ENCODE measurements at regions not wholly inside any gene's neighbourhood (a gene's known extent, or its start where the extent isn't known, plus 50 kb on each side); places are given as distances from the start of the nearest gene placed in this dataset.
"Not testable (repeated sequence)": the region's sequence is repeated elsewhere in the genome, so short reads cannot be mapped to it uniquely, and the experiment has no call there.

DNA sequence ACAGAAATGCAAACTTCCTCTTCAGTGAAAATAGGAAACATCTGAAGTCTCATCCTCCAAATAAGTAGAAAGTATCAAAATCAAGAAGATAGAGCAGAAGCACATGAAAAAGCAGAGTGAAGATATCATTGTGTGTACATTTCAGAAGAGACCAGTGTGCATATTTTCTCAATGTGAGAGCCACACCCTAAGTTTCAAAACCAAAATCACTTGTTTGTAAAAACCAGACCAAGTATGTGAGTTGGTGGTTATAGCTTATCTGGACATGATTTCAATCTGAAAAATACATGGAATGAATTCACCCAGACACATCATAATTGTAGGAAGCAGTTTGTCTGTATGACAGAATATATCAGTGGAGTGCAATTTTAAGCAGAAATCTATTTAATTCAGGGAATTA lies 536.0 kb downstream of the JRKL start:
- intact Hi-C loops (cut with DNase I), result no loop called here
- ATAC-seq, result no peak
- DNase-seq (ENCODE audit: missing footprints), result no peak

DNA sequence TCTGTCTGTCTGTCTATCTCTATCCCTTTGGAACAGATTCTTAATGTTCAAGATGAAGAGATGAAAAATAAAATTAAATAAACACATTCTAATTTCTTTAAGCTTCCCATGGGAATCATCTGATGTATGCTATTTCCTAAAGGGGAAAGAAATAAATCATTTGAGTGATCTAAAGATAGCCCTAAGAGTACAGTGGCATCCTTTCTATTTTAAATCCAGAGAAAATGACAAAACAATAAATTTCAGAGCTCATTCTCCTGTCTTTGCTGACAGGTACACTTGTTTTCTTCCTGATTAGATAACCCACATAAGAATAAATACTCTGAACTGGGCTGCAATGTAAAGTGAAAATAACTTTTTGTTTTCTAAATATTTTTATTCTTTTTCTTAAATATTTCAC lies 550.4 kb downstream of the JRKL start:
- DNase-seq (ENCODE audit: missing footprints) (no peak), ATAC-seq (no peak)
- intact Hi-C loops (cut with DNase I), result no loop called here

DNA sequence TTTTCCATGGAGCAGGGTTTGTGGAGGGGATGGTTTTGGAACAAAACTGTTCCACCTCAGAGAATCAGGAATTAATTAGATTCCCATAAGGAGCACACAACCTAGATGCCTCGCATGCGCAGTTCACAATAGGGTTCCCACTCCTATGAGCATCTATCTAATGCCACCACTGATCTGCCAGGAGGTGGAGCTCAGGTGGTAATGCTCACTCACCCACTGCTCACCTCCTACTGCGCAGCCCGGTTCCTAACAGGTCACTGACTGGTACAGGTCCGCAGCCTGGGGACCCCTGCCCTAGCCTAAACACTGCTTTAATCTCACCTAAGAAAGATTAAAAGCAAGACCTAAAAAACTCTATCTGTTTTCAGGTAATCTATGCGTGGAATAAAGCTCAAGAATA lies 553.0 kb downstream of the JRKL start:
- no peak for DNase-seq (ENCODE audit: missing footprints)
- intact Hi-C loops (cut with DNase I), result no loop called here

DNA sequence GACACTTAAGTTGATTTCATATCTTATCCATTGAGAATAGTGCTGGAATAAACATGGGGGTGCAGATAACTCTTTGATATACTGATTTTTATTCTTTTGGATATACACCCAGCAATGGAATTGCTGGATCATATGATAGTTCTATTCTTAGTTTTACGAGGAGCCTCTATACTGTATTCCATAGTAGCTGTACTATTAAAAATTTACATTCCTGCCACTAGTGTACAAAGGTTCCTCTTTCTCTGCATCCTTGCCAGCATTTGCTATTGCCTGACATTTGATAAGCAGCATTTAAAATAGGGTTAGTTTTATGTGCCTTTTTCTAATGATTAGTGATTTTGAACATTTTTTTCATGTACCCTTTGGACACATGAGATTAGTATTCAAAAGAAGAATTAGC lies 554.2 kb downstream of the JRKL start:
- intact Hi-C loops (cut with DNase I), result no loop called here
- ATAC-seq (no peak), DNase-seq (ENCODE audit: missing footprints) (no peak)

More for the DNA sequence above, 553.0 kb downstream of the JRKL start:
- ATAC-seq, result no peak

DNA sequence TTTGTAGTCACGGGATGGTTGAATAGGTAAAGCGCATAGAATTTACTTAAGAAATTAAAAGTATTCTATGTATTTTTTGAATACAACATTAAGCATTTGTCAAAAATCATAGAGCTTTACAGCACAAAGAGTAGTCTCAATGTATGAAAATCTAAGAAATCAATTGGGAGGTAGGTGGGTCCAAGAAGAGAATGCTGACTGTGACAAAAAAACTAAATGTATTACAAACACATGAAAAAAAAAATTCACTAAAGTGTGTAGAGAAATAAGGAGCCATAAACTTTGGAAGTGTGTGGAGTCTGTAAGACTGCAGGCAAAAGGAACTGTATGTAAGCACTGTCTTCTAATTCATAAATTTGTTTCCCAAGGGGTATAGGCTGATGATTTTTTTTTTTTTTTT lies 558.3 kb downstream of the JRKL start:
- intact Hi-C loops (cut with DNase I), result no loop called here
- no peak for DNase-seq (ENCODE audit: missing footprints)
- ATAC-seq, result no peak

DNA sequence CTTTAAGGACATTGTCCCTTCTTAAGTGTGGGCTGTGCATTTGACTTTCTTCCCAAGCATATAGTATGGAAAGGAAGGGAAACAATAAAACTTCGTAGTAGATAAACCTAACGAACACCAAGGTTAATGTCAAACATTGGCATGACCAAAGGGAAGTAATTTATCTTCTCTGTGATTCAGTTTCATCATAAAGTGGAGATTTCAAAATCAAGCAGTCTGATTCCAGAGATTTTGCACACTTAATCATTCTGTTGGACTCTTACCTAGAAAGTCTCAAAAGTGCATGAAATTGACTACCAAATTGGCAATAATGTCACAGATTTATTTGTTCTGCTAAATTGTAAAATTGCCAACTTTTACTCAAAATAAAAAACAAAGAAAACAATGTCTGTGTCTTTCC lies 559.7 kb downstream of the JRKL start:
- intact Hi-C loops (cut with DNase I), result no loop called here
- no peak for ATAC-seq

DNA sequence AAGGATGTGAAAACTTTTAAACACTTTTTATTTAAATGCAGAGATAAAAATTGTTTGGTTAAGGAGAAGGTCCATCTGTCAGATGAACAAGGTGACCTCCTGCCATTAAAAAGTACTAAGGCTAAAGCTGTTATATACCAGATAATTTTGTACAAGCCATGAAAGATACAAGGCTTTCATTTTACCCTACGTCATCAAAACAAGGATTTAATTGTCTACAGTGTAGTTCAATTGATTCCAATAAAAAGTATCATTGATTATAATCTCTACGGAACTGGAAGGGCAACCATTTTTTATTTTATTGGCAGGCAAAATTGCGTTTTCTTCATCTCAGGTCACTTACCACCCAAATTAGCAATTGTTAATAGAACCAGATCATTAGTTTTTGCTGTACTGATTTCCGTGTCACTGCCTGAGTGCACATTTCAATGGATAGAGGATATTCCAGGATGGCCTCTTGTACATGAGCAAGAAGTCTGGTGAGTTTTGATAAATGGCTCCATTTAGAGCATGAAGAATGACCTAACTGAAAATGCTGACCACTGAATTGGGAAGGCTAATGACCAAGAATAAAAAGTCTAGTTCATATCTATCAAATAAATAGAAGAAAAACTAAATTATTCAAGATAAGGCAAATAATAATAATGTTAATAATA lies 564.9 kb downstream of the JRKL start:
- ATAC-seq (no peak), DNase-seq (ENCODE audit: missing footprints) (no peak)
- intact Hi-C loops (cut with DNase I), result no loop called here

More for the DNA sequence above, 559.7 kb downstream of the JRKL start:
- no peak for DNase-seq (ENCODE audit: missing footprints)

DNA sequence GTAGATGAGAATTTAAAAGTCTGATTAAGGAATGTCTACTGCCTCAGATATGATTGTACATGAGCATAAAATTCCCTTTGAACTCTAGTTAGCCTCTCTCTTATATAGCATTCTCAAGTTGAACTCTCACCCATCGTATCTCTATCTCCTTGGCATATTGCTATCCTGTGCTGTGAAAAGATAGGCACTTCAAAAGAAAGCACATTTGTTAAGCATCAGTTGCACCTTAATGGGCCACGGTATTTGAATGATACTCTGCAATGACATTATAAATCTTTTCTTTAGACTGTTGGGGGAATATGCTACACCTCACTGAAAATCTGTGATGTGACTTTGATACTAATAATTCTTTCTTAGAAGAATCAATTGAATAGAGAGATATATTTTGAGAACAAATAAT lies 570.7 kb downstream of the JRKL start:
- intact Hi-C loops (cut with DNase I), result no loop called here
- no peak for ATAC-seq
- no peak for DNase-seq (ENCODE audit: missing footprints)

DNA sequence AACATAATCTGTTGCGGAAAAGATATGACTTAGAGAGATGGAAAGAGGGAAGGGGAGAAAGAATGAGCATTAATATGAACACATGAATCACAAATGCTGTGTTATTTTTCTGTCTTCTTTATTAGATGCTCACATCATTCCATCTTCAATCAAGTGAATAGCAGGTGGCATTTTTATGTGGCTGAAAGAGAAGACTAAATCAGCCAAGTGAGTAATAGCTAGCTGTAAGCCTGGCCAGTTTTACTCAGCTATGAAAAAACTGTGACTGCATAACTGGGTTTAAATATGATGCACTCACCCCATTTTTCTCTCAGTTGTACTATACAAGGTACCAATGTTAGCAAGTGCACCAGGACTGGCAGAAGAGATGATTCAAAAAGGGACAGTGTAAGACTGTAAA lies 571.1 kb downstream of the JRKL start:
- intact Hi-C loops (cut with DNase I), result no loop called here
- no peak for ATAC-seq
- no peak for DNase-seq (ENCODE audit: missing footprints)

DNA sequence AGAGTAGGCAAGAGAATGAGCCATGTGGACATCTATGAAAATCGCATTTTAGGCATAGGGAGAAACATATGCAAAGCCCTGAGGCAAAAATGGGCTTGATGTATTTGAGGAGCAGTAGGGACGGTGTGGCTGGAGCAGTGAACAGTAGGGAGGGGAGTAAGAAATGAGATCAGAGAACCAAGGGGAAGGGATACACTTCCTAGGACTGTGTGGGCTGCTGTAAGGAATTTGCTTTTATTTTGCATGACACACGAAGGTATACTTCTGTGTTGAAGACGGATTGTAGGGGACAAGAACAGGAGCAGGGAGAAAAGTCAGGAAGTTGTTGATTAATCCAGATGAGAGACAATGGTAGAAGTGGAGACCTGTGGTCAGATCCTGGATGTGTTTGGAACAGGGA lies 572.1 kb downstream of the JRKL start:
- DNase-seq (ENCODE audit: missing footprints) (no peak), ATAC-seq (no peak)
- intact Hi-C loops (cut with DNase I), result no loop called here

DNA sequence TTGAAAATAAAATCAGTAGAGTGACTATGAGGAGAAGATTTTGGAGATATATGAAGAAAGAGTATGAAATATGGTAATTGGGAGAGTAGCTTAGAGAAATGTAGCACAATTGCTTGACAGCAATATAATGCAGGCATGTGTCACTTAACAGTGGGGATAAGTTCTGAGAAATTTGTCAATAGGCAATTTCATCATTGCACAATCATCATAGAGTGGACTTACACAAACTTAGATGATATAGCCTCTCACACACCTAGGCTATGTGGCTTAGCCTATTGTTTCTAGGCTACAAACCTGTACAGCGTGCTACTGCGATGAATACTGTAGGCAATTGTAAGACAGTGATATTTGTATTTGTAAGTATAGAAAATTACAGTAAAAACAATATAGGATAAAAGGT lies 573.6 kb downstream of the JRKL start:
- DNase-seq (ENCODE audit: missing footprints), result no peak
- intact Hi-C loops (cut with DNase I), result no loop called here
- ATAC-seq, result no peak

DNA sequence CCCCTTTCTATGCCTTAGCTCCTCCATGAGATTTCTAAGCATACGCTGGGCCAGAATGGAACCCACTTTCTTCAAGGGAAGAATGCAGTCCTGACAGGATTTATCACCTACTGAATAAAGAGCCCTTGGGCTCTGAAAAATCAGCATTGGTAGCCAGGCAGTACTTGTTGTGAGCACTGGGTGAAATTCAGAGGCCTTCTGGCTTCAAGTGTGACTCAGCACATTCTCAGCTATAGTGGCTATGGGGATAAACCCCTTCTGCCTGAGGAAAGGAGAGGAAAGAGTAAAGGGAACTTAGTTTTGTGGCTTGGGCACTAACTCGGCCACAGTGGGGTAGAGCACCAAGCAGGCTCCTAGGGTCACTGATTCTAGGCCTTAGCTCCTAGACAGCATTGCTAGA lies 574.8 kb downstream of the JRKL start:
- ATAC-seq (no peak), DNase-seq (ENCODE audit: missing footprints) (no peak)
- intact Hi-C loops (cut with DNase I), result no loop called here

DNA sequence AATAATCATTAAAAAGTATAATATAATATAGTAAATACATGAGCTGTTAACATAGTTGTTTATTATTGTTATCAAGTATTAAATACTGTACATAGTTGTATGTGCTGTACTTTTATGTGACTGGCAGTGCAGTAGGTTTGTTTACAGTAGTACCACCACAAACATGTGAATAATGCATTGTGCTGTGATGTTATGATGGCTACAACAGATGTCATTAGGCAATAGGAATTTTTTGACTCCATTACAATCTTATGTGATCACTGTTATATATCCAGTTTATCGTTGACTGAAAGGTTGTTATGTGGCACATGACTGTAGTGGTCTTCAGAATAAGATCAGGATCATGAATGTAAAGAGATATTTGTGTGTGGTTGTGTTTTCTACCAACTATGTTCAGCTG lies 577.8 kb downstream of the JRKL start:
- intact Hi-C loops (cut with DNase I), result no loop called here
- no peak for DNase-seq (ENCODE audit: missing footprints)
- no peak for ATAC-seq

DNA sequence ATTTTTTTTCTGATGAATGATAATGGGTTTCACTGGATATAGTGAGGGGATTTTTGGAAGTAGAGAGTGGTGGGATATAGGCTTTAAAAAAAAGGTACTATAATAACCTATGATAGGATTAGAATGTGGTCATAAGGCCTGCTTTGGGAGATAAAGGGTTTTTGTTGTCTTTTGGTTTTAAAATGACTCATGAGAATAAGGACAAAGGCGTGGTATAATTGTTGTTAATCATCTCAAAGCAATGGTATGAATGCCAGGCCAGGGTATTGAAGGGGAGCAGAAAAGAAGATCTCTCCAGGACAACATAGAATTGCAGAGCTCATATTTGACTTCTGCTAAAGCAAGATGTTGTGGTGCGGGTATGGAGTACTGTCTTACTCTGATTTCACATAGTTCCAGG lies 579.4 kb downstream of the JRKL start:
- DNase-seq (ENCODE audit: missing footprints) (no peak), ATAC-seq (no peak)
- intact Hi-C loops (cut with DNase I), result no loop called here

DNA sequence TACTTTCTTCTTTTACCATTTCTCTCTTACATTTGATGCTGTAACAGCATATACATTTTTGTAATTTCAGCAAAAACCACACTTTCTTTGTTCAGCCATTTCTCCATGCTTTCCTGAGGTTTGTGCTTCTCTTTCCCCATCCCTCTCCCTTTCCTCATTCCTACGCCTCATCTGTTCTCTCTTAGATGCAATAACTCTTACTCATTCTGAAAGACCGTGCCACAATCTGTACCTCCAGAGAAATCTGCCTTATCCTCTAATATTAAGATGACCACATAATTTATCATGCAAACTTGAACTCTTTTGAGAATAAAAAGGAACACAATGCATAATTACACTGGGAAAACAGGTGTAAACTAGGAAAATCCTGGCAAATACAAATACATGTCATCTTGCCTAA lies 588.9 kb downstream of the JRKL start:
- DNase-seq (ENCODE audit: missing footprints), result no peak
- intact Hi-C loops (cut with DNase I), result no loop called here
- ATAC-seq, result no peak

DNA sequence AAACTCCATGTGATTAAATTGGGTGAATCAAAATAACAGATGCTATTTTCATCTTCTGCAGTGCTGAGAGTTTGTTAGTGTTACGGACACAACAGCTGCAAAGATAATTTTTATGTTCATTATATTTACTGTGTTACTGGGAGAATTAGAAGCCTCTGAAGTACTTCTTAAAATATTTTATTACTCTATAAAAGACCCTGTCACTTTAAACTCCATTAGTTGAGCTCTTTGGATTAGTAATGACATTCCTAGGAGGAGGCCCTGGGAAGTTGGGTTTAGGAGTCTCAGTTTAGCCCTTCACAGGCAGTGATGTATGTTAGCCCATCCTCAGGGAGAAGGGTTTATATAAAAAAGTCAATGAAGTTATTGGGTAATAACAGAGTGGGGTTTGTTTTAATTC lies 596.7 kb downstream of the JRKL start:
- ATAC-seq (no peak), DNase-seq (ENCODE audit: missing footprints) (no peak)
- intact Hi-C loops (cut with DNase I), result no loop called here

DNA sequence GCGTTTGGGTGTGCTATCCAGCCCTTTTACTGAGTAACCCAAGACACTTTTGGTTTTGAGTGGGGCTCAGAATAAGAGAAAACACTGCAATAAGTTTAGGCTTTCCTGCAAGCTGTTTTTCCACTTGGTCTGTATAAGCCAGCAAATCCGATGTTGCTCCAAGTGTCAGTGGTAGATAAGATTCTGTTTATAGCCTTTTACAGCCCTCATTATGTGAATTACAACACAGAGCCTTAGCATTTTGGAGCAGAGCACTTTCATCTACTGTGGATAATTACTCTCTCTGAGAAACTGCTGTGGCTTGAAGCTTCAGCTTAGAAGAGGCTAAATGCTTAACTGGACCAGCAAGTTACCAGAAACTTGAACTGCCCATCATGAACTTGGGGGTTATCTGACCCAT lies 601.1 kb downstream of the JRKL start:
- ATAC-seq (no peak), DNase-seq (ENCODE audit: missing footprints) (no peak)
- intact Hi-C loops (cut with DNase I), result no loop called here

DNA sequence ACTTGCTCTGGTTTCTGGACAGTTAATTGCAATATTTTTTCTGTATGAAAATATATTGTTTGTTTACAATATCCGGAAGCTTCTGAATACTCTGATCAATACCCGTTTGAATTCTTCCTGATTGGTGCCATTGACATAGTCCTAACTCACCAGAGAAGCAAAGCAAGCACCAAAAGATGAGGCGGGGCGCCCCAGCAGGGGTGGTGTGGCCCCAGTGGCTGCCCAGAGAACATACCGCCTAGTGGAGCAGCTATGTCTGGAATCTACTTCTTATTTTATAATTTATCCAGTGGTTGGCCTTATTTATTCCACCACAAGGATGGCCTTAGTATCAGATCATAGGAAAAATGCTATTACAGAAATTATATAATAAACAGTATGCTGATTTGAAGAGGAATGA lies 610.7 kb downstream of the JRKL start:
- intact Hi-C loops (cut with DNase I), result no loop called here
- ATAC-seq (no peak), DNase-seq (ENCODE audit: missing footprints) (no peak)

DNA sequence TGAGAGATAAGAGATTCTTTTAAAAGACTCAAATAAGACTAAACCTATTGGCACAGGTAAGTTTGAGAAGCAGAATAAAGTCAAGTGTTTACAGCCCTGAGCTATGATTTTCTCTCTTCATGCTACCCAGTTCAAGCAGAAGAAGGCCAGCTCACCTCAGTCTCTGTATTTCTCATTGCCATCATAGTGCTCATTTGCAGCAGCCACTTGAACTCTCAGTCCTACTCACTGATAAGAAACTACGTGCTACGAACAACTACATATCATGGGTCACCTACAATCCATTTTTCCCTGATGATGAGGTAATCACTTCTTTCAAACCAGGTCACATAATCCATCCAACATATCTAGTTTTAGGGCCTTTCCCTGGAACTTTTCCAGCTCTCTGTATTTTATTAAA lies 617.5 kb downstream of the JRKL start:
- intact Hi-C loops (cut with DNase I), result no loop called here
- no peak for ATAC-seq

DNA sequence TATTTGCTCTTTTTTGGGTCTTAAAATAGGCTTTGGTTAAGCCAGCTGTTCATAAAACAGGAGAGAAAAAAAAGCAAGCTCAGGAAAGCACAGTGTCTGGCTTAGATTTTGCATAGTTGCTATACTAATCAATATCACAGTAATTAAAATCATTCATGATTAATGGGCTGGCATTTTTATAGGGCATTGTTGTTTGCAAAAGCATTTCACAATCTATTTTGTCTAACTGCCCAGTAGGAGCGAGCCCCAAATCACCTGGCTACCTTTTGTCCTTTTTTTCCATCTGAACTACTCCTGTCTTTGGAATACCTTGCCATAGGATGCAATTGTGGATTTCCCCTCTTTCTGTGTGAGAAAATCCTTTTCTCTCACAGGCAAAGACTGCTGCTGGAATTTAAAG lies 619.8 kb downstream of the JRKL start:
- ATAC-seq (no peak), DNase-seq (ENCODE audit: missing footprints) (no peak)
- intact Hi-C loops (cut with DNase I), result no loop called here

More for the DNA sequence above, 617.5 kb downstream of the JRKL start:
- DNase-seq (ENCODE audit: missing footprints), result no peak

DNA sequence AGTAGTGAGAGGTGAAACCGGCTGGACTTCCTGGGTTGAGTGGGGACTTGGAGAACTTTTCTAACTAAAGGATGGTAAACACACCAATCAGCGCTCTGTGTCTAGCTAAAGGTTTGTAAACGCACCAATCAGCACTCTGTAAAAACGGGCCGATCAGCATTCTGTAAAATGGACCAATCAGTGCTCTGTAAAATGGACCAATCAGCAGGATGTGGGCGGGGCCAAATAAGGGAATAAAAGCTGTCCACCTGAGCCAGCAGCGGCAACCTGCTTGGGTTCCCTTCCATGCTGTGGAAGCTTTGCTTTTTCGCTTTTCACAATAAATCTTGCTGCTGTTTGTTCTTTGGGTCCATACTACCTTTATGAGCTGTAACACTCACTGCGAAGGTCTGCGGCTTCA lies 621.2 kb downstream of the JRKL start:
- ATAC-seq; DNase-seq (ENCODE audit: missing footprints); intact Hi-C loops (cut with DNase I): not testable (repeated sequence)

DNA sequence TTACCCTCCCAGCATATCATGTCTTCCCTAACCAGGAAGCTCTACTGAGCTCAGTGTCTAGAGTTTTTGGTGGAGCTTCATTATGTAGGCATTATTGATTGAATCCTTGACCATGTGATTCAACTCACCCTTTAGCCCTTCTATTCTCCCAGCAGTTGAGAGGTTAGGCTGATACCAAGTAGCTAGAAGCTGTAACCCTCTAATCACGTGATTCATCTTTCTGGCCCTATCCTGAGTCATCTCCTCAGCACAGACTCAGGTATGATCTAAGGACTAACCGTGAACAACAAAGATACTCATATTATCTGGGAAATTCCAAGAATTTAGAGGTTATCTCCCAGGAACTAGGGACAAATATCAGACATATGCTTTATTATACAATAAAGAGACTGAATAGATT lies 625.5 kb downstream of the JRKL start:
- intact Hi-C loops (cut with DNase I), result no loop called here
- DNase-seq (ENCODE audit: missing footprints), result no peak
- no peak for ATAC-seq

Measured in Right ventricle myocardium inferior (tissue), 1 donor.